ENCODE measurements at regions not wholly inside any gene's neighbourhood (a gene's known extent, or its start where the extent isn't known, plus 50 kb on each side); places are given as distances from the start of the nearest gene placed in this dataset.
"Not testable (repeated sequence)": the region's sequence is repeated elsewhere in the genome, so short reads cannot be mapped to it uniquely, and the experiment has no call there.

DNA sequence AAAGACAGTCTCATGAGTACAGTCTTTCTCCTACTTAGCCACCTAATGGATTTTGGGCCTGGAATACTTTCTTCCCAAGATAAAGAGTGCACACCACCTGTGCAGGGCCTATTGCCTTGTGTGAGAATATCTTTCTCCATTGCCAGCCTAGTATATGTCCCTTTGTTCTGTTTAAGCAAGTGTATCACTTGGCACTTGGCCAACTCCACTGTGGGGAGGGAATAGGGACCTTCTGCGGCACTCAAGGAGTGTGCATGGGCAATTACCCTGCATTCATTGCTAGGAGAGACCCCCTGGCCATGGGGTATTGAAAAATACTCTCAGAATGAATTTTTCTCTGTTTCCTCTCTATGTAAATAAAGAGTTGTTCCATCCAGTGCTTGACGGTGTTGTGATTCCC, 201.7 kb upstream of the OR4C13 start:
- H3K4me3 ChIP-seq (ENCODE audit: low read length); DNase-seq (ENCODE audit: low read depth): not testable (repeated sequence)

DNA sequence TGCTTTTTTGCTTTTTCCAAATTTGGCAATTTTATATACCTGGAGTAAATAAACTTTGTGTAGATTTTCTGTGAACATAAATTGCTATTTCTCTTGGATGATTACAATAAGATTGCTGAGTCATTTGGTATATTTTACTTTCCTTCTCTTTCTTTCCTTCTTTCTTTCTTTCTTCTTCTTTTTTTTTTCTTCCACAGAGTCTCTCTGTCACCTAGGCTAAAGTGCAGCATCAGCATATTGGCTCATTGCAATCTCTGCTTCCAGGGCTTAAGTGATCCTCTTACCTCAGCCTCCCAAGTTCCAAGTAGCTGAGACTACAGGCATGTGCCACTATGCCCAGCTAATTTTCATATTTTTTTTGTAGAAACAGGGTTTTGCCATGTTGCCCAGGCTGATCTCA, 201.2 kb upstream of the OR4C13 start:
- DNase-seq (ENCODE audit: low read depth); H3K4me3 ChIP-seq (ENCODE audit: low read length): not testable (repeated sequence)

GRCh38 chr11:49780791-49781190, 171.4 kb upstream of the OR4C13 start:
- H3K4me3 ChIP-seq (ENCODE audit: low read length): not testable (repeated sequence)

GRCh38 chr11:49782000-49782399, 170.2 kb upstream of the OR4C13 start:
- DNase-seq (ENCODE audit: low read depth): not testable (repeated sequence)

More at GRCh38 chr11:49780791-49781190, 171.4 kb upstream of the OR4C13 start:
- DNase-seq (ENCODE audit: low read depth): not testable (repeated sequence)

GRCh38 chr11:49783841-49784240, 168.3 kb upstream of the OR4C13 start:
- not testable (repeated sequence) for H3K4me3 ChIP-seq (ENCODE audit: low read length); DNase-seq (ENCODE audit: low read depth)

More at GRCh38 chr11:49782000-49782399, 170.2 kb upstream of the OR4C13 start:
- H3K4me3 ChIP-seq (ENCODE audit: low read length): not testable (repeated sequence)

DNA sequence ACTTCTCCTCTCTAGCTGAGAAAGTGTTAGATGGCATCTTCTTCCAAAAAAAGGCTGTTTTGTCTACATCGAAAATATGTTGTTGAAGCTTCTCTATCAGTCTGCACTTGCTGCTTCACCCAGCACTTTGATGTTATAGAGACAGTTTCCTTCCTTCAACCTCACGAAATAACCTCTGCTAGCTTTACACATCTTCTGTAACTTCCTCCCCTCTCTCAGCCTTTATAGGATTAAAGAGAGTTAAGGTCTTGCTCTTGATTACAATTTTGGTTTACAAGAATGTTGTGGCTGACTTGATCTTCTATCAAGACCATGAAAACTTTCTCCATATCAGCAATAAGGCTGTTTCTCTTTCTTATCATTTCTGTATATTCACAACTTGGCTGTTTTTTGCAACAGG, 162.4 kb upstream of the OR4C13 start:
- not testable (repeated sequence) for DNase-seq (ENCODE audit: low read depth); H3K4me3 ChIP-seq (ENCODE audit: low read length)

GRCh38 chr11:49798206-49798837, 153.9 kb upstream of the OR4C13 start:
- not testable (repeated sequence) for DNase-seq (ENCODE audit: low read depth); H3K4me3 ChIP-seq (ENCODE audit: low read length)

DNA sequence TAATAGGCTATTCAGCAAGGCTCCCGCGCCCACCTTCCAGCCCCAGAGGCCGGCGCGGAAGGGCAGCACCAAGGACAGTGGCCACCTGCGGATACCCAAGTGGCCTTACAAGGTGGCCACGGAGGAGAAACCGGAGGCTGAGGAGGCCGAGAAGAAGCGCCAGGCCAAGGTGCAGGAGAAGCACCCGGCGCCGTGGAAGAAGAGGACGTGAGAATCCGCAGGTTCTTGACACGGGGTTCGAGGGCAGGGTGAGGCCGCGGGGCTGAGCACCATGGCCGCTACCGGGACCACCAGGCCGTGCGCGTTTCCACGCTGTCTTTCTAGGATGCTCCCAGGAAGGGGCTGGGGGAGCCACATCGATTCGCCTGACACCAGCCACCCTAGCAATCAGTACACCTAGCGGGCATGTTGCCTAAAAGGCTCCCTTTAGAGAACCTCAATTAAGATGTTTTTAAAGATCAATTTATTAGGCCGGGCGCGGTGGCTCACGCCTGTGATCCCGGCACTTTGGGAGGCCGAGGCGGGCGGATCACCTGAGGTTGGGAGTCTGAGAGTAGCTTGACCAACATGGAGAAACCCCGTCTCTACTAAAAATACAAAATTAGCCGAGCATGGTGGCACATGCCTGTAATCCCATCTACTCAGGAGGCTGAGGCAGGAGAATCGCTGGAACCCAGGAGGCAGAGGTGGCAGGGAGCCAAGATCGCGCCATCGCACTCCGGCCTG, 134.3 kb upstream of the OR4C13 start:
- DNase-seq (ENCODE audit: low read depth); H3K4me3 ChIP-seq (ENCODE audit: low read length): not testable (repeated sequence)

DNA sequence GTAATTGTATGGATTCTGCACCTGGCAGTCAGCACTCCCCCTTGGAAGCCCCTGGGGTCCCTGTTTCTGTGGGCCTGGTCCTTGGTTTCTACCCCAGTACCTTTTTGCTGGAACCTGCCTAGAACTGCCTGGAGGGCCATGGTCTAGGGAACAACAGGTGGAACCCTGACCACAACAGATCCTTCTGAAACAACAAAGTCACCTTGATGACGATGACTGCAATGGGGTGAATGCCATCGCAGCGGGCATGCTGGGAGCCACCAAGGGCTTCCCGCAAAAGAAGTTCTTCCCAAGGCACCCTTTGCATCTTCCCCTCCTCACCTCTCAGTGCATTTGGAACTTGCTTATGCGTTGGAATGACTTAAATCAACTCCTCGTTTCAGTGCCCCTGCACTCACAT, 129.0 kb upstream of the OR4C13 start:
- H3K4me3 ChIP-seq (ENCODE audit: low read length); DNase-seq (ENCODE audit: low read depth): not testable (repeated sequence)

GRCh38 chr11:49850541-49850940, 101.7 kb upstream of the OR4C13 start:
- not testable (repeated sequence) for H3K4me3 ChIP-seq (ENCODE audit: low read length); DNase-seq (ENCODE audit: low read depth)

DNA sequence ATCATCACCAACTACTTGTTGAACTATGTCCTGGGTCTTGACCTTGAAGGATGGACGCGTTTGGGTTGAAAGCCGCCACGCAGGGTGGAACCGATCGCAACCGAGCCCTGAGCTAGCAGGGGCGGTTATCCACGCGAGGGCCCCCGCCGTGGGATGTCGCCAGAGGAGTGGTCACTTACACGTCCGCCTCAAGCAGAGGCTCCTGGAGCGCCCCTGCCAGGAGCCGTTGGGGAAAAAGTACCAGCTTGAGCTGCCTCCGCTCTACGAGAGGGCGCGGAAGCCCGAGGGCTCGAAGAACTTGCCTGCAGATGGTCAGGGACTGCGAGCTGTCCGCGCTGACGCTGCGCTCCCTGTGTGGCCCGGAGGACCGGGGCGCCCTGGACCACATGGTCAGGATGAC, 100.7 kb upstream of the OR4C13 start:
- no peak for TF ChIP-seq CTCF (IDR thresholded peaks at IDR 0.05; ENCODE audit: insufficient read depth, low read depth, low read length, missing control alignments)
- DNase-seq (ENCODE audit: low read depth): no peak
- no peak overlapping the region for H3K4me3 ChIP-seq (ENCODE audit: low read length)

- no peak for DNase-seq (ENCODE audit: low read depth)
- TF ChIP-seq CTCF (IDR thresholded peaks at IDR 0.05; ENCODE audit: insufficient read depth, low read depth, low read length, missing control alignments): no peak
- no peak overlapping the region for H3K4me3 ChIP-seq (ENCODE audit: low read length)
These were observed 100.2 kb upstream of the OR4C13 start for GRCh38 chr11:49851971-49852389.

DNA sequence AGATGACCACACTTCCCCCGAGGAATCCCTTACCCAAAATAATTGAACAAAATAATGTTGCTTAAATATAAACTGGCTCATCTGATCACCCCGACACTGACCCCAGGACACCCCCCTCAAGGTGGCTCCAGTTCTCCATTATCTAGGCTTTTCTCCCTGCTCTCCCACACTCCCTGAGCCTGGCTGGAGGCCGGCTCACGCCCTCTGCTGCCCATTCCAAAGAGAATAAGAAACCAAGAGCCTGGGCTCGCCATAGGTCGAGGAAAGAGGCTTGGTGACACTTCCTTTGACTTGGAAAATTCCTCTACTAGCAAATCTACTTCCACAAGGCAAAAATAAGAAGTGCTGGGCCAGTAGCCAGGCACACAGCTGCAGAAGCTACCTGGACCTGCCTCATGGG, 63.3 kb upstream of the OR4C13 start:
- not testable (repeated sequence) for DNase-seq (ENCODE audit: low read depth); H3K4me3 ChIP-seq (ENCODE audit: low read length)

GRCh38 chr11:49891910-49892671, 60.1 kb upstream of the OR4C13 start:
- H3K4me3 ChIP-seq (ENCODE audit: low read length); DNase-seq (ENCODE audit: low read depth): not testable (repeated sequence)

GRCh38 chr11:49893442-49893841, 58.7 kb upstream of the OR4C13 start:
- not testable (repeated sequence) for H3K4me3 ChIP-seq (ENCODE audit: low read length); DNase-seq (ENCODE audit: low read depth)
